Ovary (tissue), 7 donors: ENCODE measurements at regions not wholly inside any gene's neighbourhood (a gene's known extent, or its start where the extent isn't known, plus 50 kb on each side); places are given as distances from the start of the nearest gene placed in this dataset.

ENCODE experiments used
- DNase-seq, 5 donors: peaks; one replicate each; pipeline ENCODE4 v3.0.0-alpha.2; 2019 to 2020
- H3K27ac ChIP-seq, 2 donors: fragments of 200-600 bp; one replicate each; pipeline versions ENCODE4 v1.5.1 to v1.8.0; 2019 to 2022
- H3K27me3 ChIP-seq: fragments of 200-600 bp; one replicate; pipeline ENCODE4 v1.8.0; 2022
- H3K36me3 ChIP-seq: fragments of 200-600 bp; sonication (generic); one replicate; pipeline ENCODE4 v1.5.1; 2019
- H3K4me1 ChIP-seq: one replicate; pipeline ENCODE4 v1.8.1; 2013; ENCODE audit warnings: mild to moderate bottlenecking, moderate library complexity; ENCODE audit not compliant: insufficient read depth
- H3K4me3 ChIP-seq: fragments of 200-600 bp; sonication (generic); one replicate; pipeline ENCODE4 v1.5.1; 2017
- H3K9me3 ChIP-seq, 2 donors: fragments of 200-600 bp in 1 of 2; sonication (generic) in 1 of 2; one replicate each; pipeline versions ENCODE4 v1.5.1 to v1.8.1; 2013 to 2019; ENCODE audit warnings: mild to moderate bottlenecking in 1 of 2, moderate library complexity in 1 of 2
- EP300 ChIP-seq: sonication (generic); formaldehyde crosslinking; IDR thresholded peaks from one replicate; pipeline ENCODE4 v1.6.1; 2017; ENCODE audit warnings: antibody characterized with exemption
- POLR2A ChIP-seq: fragments of 450-650 bp; IDR thresholded peaks from one replicate; pipeline ENCODE4 v1.6.1; 2017; ENCODE audit warnings: antibody characterized with exemption, mild to moderate bottlenecking, moderate library complexity
- whole genome bisulfite sequencing, 3 donors: extraction: QIAGEN DNeasy Blood & Tissue Kit in 1 of 3; methylation state at CpG; one replicate each; pipeline versions ENCODE4 v1.1.5 to v1.1.7; 2013 to 2017; 5-methylcytosine and 5-hydroxymethylcytosine counted together
- intact Hi-C, 4 donors: fragments of 100-400 bp; cut with DNase I; formaldehyde crosslinking; loops; one replicate each; pipeline versions ENCODE4 v1.11.0 to v1.15.1; 2022 to 2023
- TF ChIP-seq, protein P1 (sequence below), 3 donors: fragments of 450-650 bp in 2 of 3; fragments of 200-600 bp in 1 of 3; IDR thresholded peaks; one replicate each; pipeline versions ENCODE4 v1.5.1 to v1.8.0; 2016 to 2022; ENCODE audit warnings: antibody characterized with exemption in 3 of 3, mild to moderate bottlenecking in 1 of 3
- donor health status: DM: no; HTN: no; CAD: no; lungs with moderate emphysema.
- donor health status: DM: no; HTN: no; CAD: no.
- donor health status: Bipolar disorder and iron deficiency.
- donor health status: DM: no; HTN: no; CAD: no.
- donor health status: DM: yes; HTN: yes; CAD: no.

DNA sequence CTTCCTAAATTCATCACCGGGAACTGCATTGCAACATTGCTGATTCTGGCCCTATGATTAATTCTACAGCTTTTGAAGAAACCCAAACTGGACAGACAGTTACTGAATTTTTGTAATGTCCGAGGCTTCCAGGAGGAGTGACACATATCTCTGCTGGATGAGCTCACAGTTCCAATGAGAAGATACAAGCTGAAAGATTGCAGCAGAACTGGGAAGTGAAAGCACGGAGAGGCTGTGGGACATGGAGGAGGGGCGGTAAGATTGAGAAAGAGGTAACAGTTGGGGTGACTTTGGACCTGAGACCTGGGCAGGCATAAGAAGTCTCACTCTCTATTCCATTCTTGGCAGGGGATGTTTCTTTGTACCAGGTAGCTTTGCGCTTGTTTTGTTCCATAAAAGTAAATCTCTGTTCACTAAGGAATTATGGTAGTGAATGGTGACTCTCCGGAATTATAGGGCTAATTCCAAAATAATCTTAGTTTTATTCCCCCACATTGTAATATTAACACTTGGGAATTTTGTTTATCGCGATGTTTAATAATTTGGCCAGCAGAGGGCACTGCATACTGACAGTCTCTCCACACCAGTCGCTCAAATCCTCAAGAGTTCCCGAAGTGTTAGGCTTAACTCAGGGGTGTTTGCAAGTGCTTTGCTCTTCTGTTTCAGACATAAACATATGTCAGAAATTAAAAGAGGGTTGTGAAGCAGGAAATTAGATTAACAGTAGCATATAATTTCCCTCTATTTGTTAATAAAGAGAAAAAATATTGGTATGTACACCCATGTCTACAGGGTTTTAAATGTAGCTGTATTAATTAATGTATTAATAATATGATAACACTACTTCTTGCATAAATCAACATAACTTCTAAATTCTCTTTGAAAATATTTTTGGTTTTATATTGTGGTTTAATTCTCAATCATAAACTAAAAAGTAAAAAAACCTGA lies 201.4 kb downstream of the SOCS6 start:
- Histone ChIP-seq H3K27me3 (no peaks in the 10 kb centered on the region), H3K4me1 (no peaks in the 10 kb centered on the region), H3K4me3 (no peak overlapping the region), H3K9me3 (no peaks in the 10 kb centered on the region), H3K36me3 (no peaks in the 10 kb centered on the region), H3K27ac (no peak overlapping the region)
- DNase-seq, result no peak
- WGBS, 3 donors, result 15 to 18% (median 15%) methylated on average over 10 of the region's 10 CpGs
- intact Hi-C loops, result no loop called here
- TF ChIP-seq EP300, result no peak
- TF ChIP-seq, protein P1, sequence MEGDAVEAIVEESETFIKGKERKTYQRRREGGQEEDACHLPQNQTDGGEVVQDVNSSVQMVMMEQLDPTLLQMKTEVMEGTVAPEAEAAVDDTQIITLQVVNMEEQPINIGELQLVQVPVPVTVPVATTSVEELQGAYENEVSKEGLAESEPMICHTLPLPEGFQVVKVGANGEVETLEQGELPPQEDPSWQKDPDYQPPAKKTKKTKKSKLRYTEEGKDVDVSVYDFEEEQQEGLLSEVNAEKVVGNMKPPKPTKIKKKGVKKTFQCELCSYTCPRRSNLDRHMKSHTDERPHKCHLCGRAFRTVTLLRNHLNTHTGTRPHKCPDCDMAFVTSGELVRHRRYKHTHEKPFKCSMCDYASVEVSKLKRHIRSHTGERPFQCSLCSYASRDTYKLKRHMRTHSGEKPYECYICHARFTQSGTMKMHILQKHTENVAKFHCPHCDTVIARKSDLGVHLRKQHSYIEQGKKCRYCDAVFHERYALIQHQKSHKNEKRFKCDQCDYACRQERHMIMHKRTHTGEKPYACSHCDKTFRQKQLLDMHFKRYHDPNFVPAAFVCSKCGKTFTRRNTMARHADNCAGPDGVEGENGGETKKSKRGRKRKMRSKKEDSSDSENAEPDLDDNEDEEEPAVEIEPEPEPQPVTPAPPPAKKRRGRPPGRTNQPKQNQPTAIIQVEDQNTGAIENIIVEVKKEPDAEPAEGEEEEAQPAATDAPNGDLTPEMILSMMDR (IDR thresholded peaks at IDR 0.05), result no peak
- TF ChIP-seq POLR2A, result no peak

DNA sequence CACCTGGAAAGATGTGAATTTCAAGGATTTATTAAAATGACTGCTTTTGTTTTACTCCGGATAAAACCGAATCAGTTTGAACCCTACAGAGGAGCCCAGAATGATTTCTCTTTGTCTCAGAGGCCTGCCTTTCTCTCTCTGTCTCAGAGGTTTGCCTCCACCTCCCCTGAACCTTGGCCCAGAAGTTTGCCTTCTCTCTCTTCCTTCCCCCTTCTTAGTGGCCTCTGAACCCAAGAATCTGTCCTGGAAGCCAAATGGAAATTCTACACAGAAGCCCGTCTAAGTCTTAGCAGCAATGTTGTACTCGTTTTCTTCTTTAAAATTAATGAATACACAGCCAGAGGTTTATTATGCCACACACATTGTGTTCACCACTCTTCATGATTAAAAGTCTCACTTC lies 200.7 kb downstream of the SOCS6 start:
- intact Hi-C loops, result no loop called here
- no peaks in the 10 kb centered on the region for H3K36me3 ChIP-seq
- H3K9me3 ChIP-seq, result no peaks in the 10 kb centered on the region
- H3K27me3 ChIP-seq, result no peaks in the 10 kb centered on the region
- TF ChIP-seq EP300 (no peak), POLR2A (no peak)
- TF ChIP-seq, protein P1 (IDR thresholded peaks at IDR 0.05), result no peak
- 29 to 35% (median 30%) methylated on average over 4 of the region's 4 CpGs for WGBS, 3 donors
- no peak for DNase-seq
- H3K4me3 ChIP-seq, result no peak overlapping the region
- no peak overlapping the region for H3K27ac ChIP-seq
- H3K4me1 ChIP-seq, result no peaks in the 10 kb centered on the region

DNA sequence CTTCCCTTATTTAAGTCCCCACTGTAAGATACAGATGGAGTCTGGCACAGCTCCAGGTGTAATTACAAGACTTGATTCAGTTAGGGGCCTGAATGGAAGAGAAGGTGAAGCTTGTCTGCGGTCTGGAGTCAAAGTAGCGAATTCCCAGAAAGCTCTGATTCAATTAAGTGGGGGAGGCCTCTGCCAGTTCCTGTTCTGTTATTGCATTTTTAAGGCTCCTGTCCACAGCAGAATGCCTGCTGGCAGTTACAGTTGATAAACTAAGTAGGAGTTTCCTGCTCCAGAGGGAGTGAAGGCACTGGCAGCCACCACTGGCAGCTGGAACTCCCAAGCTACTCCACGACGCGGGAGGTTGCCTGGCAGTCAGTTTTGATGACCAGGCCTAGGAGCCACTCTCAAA lies 181.1 kb downstream of the SOCS6 start:
- Histone ChIP-seq H3K9me3 (no peaks in the 10 kb centered on the region), H3K27ac (no peak overlapping the region), H3K27me3 (no peaks in the 10 kb centered on the region), H3K36me3 (no peaks in the 10 kb centered on the region), H3K4me1 (no peaks in the 10 kb centered on the region), H3K4me3 (no peak overlapping the region)
- 14 to 18% (median 16%) methylated on average over 5 of the region's 5 CpGs for WGBS, 3 donors
- TF ChIP-seq EP300 (no peak), POLR2A (no peak)
- TF ChIP-seq, protein P1 (IDR thresholded peaks at IDR 0.05), result no peak
- intact Hi-C loops, result no loop called here
- no peak for DNase-seq

DNA sequence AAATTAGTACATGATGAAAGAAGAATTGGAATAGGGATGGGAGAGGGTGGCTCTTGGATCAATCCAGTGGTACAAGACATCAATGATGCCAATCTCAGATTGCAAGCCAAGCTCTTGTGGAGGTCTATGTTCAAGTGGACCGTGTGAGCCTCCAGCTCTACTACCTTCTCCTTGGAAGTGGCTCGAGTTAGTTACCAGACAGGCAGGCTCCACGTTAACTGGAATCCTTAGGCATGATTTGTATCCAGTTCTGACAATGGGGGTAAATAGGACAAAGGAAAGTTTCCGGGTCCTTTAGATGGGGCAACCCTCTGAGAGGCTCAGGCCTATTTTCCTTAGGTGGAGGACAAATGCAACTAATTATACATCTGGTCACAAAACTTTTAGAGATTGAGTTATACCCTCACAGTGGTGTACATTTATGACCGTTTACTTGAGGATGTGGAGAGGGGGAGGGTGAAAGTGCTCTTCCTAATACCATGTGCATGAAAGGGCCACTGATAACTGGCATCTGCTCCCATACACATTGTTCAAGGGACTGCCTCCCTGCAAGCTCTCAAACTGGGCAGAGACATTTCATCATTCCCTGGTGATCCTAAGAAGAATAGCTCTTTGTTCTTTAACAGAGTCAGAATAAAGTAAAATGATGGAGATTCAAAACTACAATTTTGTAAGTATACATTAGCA lies 180.2 kb downstream of the SOCS6 start:
- no peak for DNase-seq
- intact Hi-C loops, result no loop called here
- 79 to 86% (median 81%) methylated on average over 5 of the region's 5 CpGs for WGBS, 3 donors

More for the DNA sequence above, 180.2 kb downstream of the SOCS6 start:
- Histone ChIP-seq H3K36me3 (no peaks in the 10 kb centered on the region), H3K27ac (no peak overlapping the region), H3K4me3 (no peak overlapping the region), H3K27me3 (no peaks in the 10 kb centered on the region), H3K9me3 (no peaks in the 10 kb centered on the region), H3K4me1 (peaks cover 2% of the 10 kb centered on the region)
- TF ChIP-seq, protein P1 (IDR thresholded peaks at IDR 0.05), result no peak
- TF ChIP-seq EP300, result no peak
